K562 (cell line): ENCODE measurements at regions not wholly inside any gene's neighbourhood (a gene's known extent, or its start where the extent isn't known, plus 50 kb on each side); places are given as distances from the start of the nearest gene placed in this dataset.

Source experiments
- ARNT ChIP-seq, 2 experiments: fragments of 450-650 bp; IDR thresholded peaks; 2 replicates each; pipeline ENCODE4 v1.6.1; 2016; ENCODE audit warnings: mild to moderate bottlenecking in 1 of 2
- CTCF ChIP-seq, 3 experiments: IDR thresholded peaks in 2 of 3; conservative IDR thresholded peaks in 1 of 3; 2 replicates each; pipeline ENCODE4 v1.5.1; 2011 to 2012; ENCODE audit warnings: low read length in 3 of 3, mild to moderate bottlenecking in 3 of 3, control low read depth in 2 of 3, improper control_type of control experiment in 1 of 3, inconsistent platforms in 1 of 3, low read depth in 1 of 3, mixed read lengths in 1 of 3, moderate library complexity in 1 of 3; ENCODE audit not compliant: insufficient read depth in 2 of 3
- EP300 ChIP-seq: IDR thresholded peaks from 2 replicates; pipeline ENCODE4 v1.6.1; 2012; ENCODE audit warnings: low read length, improper control_type of control experiment
- FOS ChIP-seq: IDR thresholded peaks from 3 replicates; pipeline ENCODE4 v1.6.1; 2011; ENCODE audit not compliant: insufficient read length; ENCODE audit errors: extremely low read depth
- HDAC2 ChIP-seq: fragments of 450-650 bp; IDR thresholded peaks from 2 replicates; pipeline ENCODE4 v1.6.1; 2016; ENCODE audit warnings: mild to moderate bottlenecking
- PHB2 ChIP-seq: fragments of 450-650 bp; IDR thresholded peaks from 2 replicates; pipeline ENCODE4 v1.6.1; 2017; ENCODE audit warnings: low read depth
- ZC3H11A ChIP-seq: IDR thresholded peaks from 2 replicates; pipeline ENCODE4 v1.6.1; 2012; ENCODE audit warnings: low read depth, low read length, improper control_type of control experiment
- ZNF224 ChIP-seq: sonication (generic); formaldehyde crosslinking; IDR thresholded peaks from 2 replicates; pipeline ENCODE4 v1.8.0; 2022; ENCODE audit warnings: mild to moderate bottlenecking, missing genetic modification reagents
- ZNF282 ChIP-seq: sonication (generic); formaldehyde crosslinking; IDR thresholded peaks from 2 replicates; pipeline ENCODE4 v1.8.1; 2023; ENCODE audit warnings: missing genetic modification reagents
- ZNF431 ChIP-seq: sonication (generic); formaldehyde crosslinking; IDR thresholded peaks from 2 replicates; pipeline ENCODE4 v1.8.0; 2022; ENCODE audit warnings: mild to moderate bottlenecking, missing genetic modification reagents
- TF ChIP-seq, protein P1 (sequence below), 2 experiments: fragments of 150-350 bp in 1 of 2; IDR thresholded peaks; 2 replicates each; pipeline ENCODE4 v1.6.1; 2012 to 2016; ENCODE audit warnings: low read depth in 2 of 2, low read length in 2 of 2, mild to moderate bottlenecking in 1 of 2, moderate library complexity in 1 of 2
- TF ChIP-seq, protein P2 (sequence below): IDR thresholded peaks from 2 replicates; pipeline ENCODE4 v1.6.1; 2014; ENCODE audit warnings: antibody characterized with exemption

DNA sequence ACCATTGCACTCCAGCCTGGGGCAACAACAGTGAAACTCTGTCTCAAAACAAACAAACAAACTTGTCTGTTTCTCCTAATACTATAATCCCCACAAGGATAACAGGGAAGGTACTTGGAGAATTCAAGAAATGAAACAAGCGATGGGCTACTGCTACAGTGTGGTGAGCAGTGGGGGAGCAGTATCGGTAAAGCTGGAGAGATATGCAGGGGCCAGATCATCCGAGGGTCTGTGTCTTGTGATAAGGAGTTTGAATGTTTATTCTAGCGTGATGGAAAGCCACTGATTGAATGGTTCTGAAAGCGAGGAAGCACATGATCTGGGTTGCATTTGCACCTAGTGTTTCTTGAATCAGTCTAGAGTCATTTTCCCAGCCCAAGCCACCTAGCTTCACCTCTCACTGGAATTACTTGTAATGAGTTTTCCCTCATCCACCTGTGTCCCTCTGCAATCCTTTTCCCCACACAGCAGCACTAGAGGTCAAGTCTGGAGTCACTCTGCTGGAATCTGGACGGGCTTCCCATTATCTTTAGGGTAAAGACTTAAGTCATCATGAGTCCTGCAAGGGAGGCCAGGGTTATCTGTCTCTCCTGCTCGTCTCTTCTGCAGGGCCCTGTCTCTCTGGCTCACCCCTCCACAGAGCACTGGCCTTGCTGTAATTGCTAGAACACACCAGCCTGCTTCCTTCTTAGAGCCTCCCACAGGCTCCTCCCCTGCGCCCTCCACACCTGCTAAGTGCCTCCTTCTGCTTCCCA is 162.3 kb downstream of the KLF5 start:
- TF ChIP-seq CTCF (IDR thresholded peaks at IDR 0.05 in 2 of 3, conservative IDR thresholded peaks at IDR 0.05 in 1 of 3; ENCODE audit: insufficient read depth in 2 of 3, low read depth in 1 of 3, low read length in 3 of 3): no peak
- TF ChIP-seq, protein P1, sequence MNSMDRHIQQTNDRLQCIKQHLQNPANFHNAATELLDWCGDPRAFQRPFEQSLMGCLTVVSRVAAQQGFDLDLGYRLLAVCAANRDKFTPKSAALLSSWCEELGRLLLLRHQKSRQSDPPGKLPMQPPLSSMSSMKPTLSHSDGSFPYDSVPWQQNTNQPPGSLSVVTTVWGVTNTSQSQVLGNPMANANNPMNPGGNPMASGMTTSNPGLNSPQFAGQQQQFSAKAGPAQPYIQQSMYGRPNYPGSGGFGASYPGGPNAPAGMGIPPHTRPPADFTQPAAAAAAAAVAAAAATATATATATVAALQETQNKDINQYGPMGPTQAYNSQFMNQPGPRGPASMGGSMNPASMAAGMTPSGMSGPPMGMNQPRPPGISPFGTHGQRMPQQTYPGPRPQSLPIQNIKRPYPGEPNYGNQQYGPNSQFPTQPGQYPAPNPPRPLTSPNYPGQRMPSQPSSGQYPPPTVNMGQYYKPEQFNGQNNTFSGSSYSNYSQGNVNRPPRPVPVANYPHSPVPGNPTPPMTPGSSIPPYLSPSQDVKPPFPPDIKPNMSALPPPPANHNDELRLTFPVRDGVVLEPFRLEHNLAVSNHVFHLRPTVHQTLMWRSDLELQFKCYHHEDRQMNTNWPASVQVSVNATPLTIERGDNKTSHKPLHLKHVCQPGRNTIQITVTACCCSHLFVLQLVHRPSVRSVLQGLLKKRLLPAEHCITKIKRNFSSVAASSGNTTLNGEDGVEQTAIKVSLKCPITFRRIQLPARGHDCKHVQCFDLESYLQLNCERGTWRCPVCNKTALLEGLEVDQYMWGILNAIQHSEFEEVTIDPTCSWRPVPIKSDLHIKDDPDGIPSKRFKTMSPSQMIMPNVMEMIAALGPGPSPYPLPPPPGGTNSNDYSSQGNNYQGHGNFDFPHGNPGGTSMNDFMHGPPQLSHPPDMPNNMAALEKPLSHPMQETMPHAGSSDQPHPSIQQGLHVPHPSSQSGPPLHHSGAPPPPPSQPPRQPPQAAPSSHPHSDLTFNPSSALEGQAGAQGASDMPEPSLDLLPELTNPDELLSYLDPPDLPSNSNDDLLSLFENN (IDR thresholded peaks at IDR 0.05; ENCODE audit: low read depth in 2 of 2, low read length in 2 of 2): no peak
- no peak for TF ChIP-seq FOS
- TF ChIP-seq, protein P2, sequence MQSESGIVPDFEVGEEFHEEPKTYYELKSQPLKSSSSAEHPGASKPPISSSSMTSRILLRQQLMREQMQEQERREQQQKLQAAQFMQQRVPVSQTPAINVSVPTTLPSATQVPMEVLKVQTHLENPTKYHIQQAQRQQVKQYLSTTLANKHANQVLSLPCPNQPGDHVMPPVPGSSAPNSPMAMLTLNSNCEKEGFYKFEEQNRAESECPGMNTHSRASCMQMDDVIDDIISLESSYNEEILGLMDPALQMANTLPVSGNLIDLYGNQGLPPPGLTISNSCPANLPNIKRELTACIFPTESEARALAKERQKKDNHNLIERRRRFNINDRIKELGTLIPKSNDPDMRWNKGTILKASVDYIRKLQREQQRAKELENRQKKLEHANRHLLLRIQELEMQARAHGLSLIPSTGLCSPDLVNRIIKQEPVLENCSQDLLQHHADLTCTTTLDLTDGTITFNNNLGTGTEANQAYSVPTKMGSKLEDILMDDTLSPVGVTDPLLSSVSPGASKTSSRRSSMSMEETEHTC: no peak
- TF ChIP-seq ZNF431 (CRISPR knock-in tag): no peak
- TF ChIP-seq ZNF282 (CRISPR knock-in tag): no peak
- TF ChIP-seq ARNT (IDR thresholded peaks at IDR 0.05): no peak
- TF ChIP-seq PHB2: no peak
- no peak for TF ChIP-seq ZC3H11A
- TF ChIP-seq HDAC2: no peak
- no peak for TF ChIP-seq EP300
- no peak for TF ChIP-seq ZNF224 (CRISPR knock-in tag)
